GM19351 (cell line): ENCODE measurements at regions not wholly inside any gene's neighbourhood (a gene's known extent, or its start where the extent isn't known, plus 50 kb on each side); places are given as distances from the start of the nearest gene placed in this dataset.

Source experiments
- ATAC-seq: cut with Tn5 transposase; IDR thresholded peaks from one replicate; pipeline ENCODE4 v1.9.1; 2021; ENCODE audit warnings: mild to moderate bottlenecking, moderate library complexity; ENCODE audit not compliant: unreplicated experiment

DNA sequence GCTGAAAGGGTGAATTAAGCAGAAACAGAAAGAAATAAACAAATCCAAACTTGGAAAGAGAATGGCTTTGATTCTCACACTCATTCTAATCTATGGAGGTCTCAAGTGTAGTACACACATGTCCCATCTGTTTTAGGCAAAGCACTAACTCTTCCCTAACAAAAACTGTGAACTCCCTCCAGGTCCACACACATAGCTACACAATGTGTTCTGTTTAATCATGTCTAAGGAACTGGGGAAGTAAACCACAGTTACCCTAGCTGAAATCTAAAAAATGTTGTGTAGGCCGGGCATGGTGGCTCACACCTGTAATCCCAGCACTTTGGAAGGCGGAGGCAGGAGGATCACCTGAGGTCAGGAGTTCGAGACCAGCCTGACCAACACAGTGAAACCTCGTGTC lies 118.7 kb upstream of the FST start:
- ATAC-seq = no peak

- no peak for ATAC-seq
Measured at GRCh38 chr5:53362521-53362941, 117.9 kb upstream of the FST start.

- ATAC-seq = no peak
Measured at GRCh38 chr5:53364061-53364460, 116.4 kb upstream of the FST start.

DNA sequence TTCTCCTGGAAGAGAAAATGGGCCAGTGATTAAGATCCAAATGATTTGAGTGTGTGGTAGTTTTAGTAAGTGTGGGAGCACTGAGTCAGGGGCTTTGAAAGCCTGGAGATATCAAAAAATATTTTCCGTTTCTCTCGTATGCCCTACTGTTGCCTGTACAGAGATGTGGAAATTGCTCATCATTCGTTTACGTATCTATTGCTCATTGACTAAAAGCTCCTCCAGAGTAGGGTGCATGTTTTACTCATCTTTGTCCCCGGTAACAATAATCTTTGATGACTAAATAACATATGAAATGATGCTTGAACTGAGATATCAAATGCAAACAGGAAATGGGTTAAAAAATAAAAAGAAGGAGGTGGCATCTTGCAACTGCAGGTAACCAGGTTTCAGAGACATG lies 114.2 kb upstream of the FST start:
- no peak for ATAC-seq

DNA sequence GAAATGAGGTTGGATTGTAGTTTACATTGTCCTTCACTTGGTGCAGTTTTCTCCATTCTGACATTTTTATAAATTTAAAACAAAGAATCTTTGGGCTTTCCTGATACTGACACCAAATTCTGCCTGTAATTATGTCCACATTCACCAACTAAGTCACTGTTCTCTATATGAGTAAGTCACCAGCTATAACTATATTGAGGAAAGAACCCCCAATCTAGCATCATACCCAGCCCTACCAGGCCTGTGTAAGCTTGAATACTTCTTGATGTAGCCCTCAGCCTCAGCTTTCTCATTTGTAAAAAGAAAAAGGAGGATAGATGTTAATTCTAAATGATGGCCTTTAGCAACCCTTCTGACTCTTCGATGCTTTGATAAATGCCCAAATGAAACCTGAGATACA lies 112.7 kb upstream of the FST start:
- ATAC-seq = no peak

DNA sequence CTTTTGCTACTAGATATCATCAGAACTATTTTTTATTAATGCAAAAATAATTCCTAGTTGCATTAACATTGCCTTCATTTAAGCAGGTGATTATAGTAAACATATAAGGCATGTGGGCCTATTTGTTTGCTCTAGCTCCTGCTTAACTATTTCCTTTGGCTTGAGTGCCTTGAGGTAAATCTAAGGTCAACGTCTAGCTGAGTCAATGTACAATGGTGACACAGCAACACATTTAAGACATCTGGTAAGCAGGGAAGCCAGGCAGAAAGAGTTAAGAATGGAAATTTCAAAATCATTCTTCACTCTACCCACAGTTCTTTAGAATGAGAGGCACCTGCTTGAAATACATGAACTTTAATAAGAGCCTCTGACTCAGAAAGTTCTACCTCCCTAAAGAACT lies 111.9 kb upstream of the FST start:
- no peak for ATAC-seq

DNA sequence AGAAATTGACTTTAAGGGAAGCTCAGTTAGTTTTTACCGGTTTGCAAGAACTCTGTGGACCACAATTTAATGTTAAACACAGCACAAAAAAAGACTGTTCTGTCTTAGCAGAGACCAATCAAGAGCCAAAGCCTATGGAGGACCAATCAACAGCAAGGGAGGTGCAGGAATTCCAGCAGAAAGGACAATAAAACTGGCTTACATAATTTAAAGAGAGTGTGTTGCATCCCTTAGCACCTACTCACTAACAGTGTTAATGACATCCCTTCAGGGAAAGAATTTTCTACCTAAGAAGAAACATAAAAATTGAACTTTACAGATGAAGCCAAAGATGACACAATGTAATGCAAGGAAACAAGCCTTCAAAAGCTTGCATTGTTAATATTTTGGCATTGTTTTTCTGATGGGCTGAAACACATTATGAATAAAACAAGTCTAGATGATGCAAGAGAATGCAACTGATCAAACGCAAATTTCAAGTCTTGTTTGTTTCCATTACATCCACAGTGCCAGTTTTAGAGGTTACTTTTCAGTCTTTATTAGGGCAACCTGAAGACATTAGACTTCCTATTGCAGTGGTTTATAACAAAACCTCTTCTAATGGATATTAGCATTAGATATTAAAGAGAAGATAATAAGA lies 111.3 kb upstream of the FST start:
- no peak for ATAC-seq

DNA sequence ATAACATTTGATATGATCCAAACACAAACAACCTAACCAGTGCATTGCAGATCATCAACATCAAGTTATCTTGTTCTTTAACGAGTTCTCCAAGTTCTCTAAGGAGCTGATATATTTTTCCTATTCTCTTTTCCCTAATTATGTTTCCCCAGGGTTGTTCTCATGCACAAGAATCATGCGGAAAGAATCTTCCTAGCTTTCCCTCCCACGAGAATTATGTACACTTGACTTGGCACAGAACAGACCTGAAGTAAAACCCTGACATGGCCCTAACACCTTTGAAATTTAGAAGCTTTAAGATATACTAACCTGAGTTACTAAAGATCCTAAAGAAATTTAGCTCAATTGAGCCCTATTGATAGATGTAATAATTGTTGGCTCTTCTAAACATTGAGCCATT lies 110.7 kb upstream of the FST start:
- no peak for ATAC-seq

- no peak for ATAC-seq
Measured at GRCh38 chr5:53373451-53374158, 106.8 kb upstream of the FST start.

DNA sequence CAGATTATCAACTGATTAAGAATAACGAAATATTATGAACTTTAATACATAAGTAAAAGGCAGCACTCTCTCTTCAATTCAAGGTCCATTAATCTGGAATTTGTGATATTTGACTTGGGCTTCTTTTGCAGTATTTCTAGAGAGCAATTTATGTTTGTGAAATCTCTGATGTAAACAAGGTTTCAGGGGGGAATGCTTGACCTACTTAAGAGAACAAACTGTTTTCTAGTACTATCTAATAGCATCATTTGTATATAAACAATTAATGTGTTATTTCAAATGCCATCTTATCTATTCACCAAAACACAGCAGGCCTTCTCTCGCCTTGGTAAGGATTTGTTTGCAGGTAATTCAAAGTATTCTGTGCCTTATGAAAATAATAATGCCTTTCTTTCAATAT lies 103.6 kb upstream of the FST start:
- no peak for ATAC-seq

- no peak for ATAC-seq
Measured at GRCh38 chr5:53378190-53378589, 102.2 kb upstream of the FST start.

- no peak for ATAC-seq
Measured at GRCh38 chr5:53378590-53379247, 101.7 kb upstream of the FST start.

- ATAC-seq = no peak
Measured at GRCh38 chr5:53386341-53386740, 94.1 kb upstream of the FST start.

GRCh38 chr5:53389093-53389492 lies 91.3 kb upstream of the FST start:
- ATAC-seq = no peak

- ATAC-seq = peak; percentile 96
Measured at GRCh38 chr5:53392073-53392472, 88.4 kb upstream of the FST start.

DNA sequence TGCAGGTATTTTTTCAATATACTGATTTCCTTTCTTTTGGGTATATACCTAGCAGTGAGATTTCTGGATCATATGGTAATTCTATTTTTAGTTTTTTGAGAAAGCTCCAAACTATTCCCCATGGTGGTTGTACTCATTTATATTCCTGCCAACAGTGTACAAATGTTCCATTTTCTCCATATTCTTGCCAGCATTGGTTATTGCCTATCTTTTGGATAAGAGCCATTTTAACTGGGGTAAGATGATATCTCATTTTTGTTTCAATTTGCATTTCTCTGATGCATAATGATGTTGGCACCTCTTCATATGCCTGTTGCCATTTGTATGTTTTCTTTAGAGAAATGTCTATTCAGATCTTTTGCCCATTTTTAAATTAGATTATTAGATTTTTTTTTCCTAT lies 85.6 kb upstream of the FST start:
- ATAC-seq = no peak

- no peak for ATAC-seq
Measured at GRCh38 chr5:53397141-53397757, 83.2 kb upstream of the FST start.

- no peak for ATAC-seq
Measured at GRCh38 chr5:53397845-53398244, 82.6 kb upstream of the FST start.

- ATAC-seq = no peak
Measured at GRCh38 chr5:53399926-53400697, 80.3 kb upstream of the FST start.

- no peak for ATAC-seq
Measured at GRCh38 chr5:53403291-53403690, 77.1 kb upstream of the FST start.

GRCh38 chr5:53403758-53404157 lies 76.7 kb upstream of the FST start:
- no peak for ATAC-seq
